ENCODE measurements at regions not wholly inside any gene's neighbourhood (a gene's known extent, or its start where the extent isn't known, plus 50 kb on each side); places are given as distances from the start of the nearest gene placed in this dataset.

GRCh38 chr17:14886200-14886739 is 378.9 kb downstream of the PMP22 start:
- TF ChIP-seq POLR2A (IDR thresholded peaks at IDR 0.05) (no peak), CTCF (IDR thresholded peaks at IDR 0.05) (no peak)

Data from Peyer's patch (tissue), 4 donors.